ENCODE measurements at regions not wholly inside any gene's neighbourhood (a gene's known extent, or its start where the extent isn't known, plus 50 kb on each side); places are given as distances from the start of the nearest gene placed in this dataset.

DNA sequence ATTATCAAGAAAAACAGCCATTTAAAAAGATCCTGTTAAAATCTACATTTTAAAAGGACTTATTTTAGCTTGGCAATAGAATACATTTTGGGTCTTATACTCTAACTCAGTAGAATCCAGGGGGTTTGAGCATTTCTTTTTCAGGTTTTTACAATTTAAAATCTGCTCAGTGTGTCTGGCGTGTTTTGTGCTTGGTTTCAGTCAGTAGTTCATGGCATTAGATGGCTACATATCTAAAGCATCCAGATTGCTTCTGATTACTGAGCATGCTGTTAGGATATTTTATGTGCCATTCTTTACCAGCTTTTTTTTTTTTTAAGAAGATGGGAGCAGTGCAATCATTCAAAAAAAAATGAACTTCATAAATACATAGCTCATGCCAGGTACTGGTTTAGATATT is 566.1 kb upstream of the LARGE1 start:
- Mint-ChIP-seq H3K27me3 (ENCODE audit: low read depth) (no peaks in the 10 kb centered on the region), H3K27ac (no peak overlapping the region), H3K36me3 (ENCODE audit: low read depth) (no peaks in the 10 kb centered on the region), H3K4me3 (no peak overlapping the region), H3K4me1 (ENCODE audit: low read depth) (no peaks in the 10 kb centered on the region), H3K9me3 (peaks cover 41% of the 10 kb centered on the region)
- DNase-seq (ENCODE audit: low spot score): no peak

DNA sequence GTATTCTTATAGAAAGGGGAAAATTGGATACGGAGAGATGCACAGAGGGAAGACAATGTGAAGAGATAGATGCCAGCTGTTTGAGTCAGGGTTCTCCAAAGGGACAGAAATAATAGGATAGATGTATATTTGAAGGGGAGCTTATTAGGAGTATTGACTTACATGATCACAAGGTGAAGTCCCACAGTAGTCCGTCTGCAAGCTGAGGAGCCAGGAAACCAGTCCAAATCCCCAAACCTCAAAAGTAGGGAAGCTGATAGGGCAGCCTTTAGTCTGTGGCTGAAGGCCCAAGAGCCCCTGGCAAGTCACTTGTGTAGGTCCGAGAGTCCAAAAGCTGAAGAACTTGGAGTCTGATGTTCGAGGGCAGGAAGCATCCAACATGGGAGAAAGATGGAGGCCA is 569.6 kb upstream of the LARGE1 start:
- H3K36me3 Mint-ChIP-seq (ENCODE audit: low read depth): no peaks in the 10 kb centered on the region
- no peaks in the 10 kb centered on the region for H3K4me1 Mint-ChIP-seq (ENCODE audit: low read depth)
- H3K27me3 Mint-ChIP-seq (ENCODE audit: low read depth): no peaks in the 10 kb centered on the region
- peaks cover 49% of the 10 kb centered on the region for H3K9me3 Mint-ChIP-seq
- H3K4me3 Mint-ChIP-seq: no peak overlapping the region
- no peak for DNase-seq (ENCODE audit: low spot score)
- H3K27ac Mint-ChIP-seq: no peak overlapping the region

- no peaks in the 10 kb centered on the region for H3K4me1 Mint-ChIP-seq (ENCODE audit: low read depth)
- H3K27ac Mint-ChIP-seq: no peak overlapping the region
- DNase-seq (ENCODE audit: low spot score): no peak
- peaks cover 46% of the 10 kb centered on the region for H3K9me3 Mint-ChIP-seq
- no peaks in the 10 kb centered on the region for H3K27me3 Mint-ChIP-seq (ENCODE audit: low read depth)
- H3K4me3 Mint-ChIP-seq: no peak overlapping the region
- no peaks in the 10 kb centered on the region for H3K36me3 Mint-ChIP-seq (ENCODE audit: low read depth)
Measured at GRCh38 chr22:34490886-34491285, 570.6 kb upstream of the LARGE1 start.

DNA sequence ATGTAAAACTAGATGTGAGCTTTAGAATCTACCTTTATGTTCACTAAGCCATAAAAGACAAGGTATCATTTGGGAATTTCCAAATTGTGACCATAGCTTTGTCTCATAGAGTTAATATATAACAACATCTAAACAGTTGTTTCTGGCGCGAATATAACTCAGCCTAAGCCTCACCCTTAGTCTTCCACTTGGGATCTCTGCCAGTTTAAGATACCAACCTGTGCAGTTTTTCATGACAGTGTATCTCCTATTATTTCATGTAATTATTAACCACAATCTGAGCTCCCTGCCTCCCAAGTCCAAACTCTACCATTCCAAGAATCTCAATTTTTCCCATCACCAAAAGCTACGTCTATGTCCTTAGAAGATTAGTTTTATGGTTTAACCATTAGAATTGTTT is 572.5 kb upstream of the ISX start:
- H3K4me3 Mint-ChIP-seq: no peak overlapping the region
- DNase-seq (ENCODE audit: low spot score): no peak
- H3K4me1 Mint-ChIP-seq (ENCODE audit: low read depth): no peaks in the 10 kb centered on the region
- no peaks in the 10 kb centered on the region for H3K36me3 Mint-ChIP-seq (ENCODE audit: low read depth)
- H3K27ac Mint-ChIP-seq: no peak overlapping the region
- peaks cover 60% of the 10 kb centered on the region for H3K9me3 Mint-ChIP-seq
- H3K27me3 Mint-ChIP-seq (ENCODE audit: low read depth): no peaks in the 10 kb centered on the region

GRCh38 chr22:34501366-34501965 is 564.5 kb upstream of the ISX start:
- Mint-ChIP-seq H3K36me3 (ENCODE audit: low read depth) (no peaks in the 10 kb centered on the region), H3K9me3 (peaks cover 38% of the 10 kb centered on the region), H3K27ac (no peak overlapping the region), H3K4me1 (ENCODE audit: low read depth) (no peaks in the 10 kb centered on the region), H3K27me3 (ENCODE audit: low read depth) (no peaks in the 10 kb centered on the region), H3K4me3 (no peak overlapping the region)
- DNase-seq (ENCODE audit: low spot score): no peak

GRCh38 chr22:34502821-34503220 is 563.1 kb upstream of the ISX start:
- Mint-ChIP-seq H3K36me3 (ENCODE audit: low read depth) (no peaks in the 10 kb centered on the region), H3K27ac (no peak overlapping the region), H3K4me1 (ENCODE audit: low read depth) (no peaks in the 10 kb centered on the region), H3K9me3 (peaks cover 32% of the 10 kb centered on the region), H3K4me3 (no peak overlapping the region), H3K27me3 (ENCODE audit: low read depth) (no peaks in the 10 kb centered on the region)
- no peak for DNase-seq (ENCODE audit: low spot score)

GRCh38 chr22:34508797-34509196 is 557.2 kb upstream of the ISX start:
- H3K27ac Mint-ChIP-seq: no peak overlapping the region
- no peaks in the 10 kb centered on the region for H3K36me3 Mint-ChIP-seq (ENCODE audit: low read depth)
- DNase-seq (ENCODE audit: low spot score): no peak
- H3K4me3 Mint-ChIP-seq: no peak overlapping the region
- H3K27me3 Mint-ChIP-seq (ENCODE audit: low read depth): no peaks in the 10 kb centered on the region
- H3K9me3 Mint-ChIP-seq: peaks cover 22% of the 10 kb centered on the region
- no peaks in the 10 kb centered on the region for H3K4me1 Mint-ChIP-seq (ENCODE audit: low read depth)

DNA sequence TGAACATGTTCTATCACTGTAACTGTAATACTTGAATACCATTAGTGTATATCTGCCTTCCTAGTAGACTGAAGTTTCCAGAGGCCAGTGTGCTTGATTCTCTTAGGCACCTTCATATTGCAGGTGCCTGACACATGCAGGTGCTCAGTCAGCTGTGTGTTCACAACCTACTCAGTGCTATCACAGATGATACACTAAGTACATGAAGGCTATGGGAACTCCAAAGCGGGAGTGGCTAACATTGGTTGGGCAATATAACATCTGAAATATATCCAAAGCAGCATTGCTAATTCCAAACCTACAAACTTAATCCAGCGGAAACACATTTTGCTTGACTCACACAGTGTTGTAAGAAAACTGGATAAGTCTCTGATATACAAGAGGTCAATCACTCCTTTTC is 539.3 kb upstream of the ISX start:
- Mint-ChIP-seq H3K27me3 (ENCODE audit: low read depth) (no peaks in the 10 kb centered on the region), H3K36me3 (ENCODE audit: low read depth) (no peaks in the 10 kb centered on the region), H3K4me3 (no peak overlapping the region), H3K27ac (no peak overlapping the region), H3K9me3 (peaks cover 14% of the 10 kb centered on the region), H3K4me1 (ENCODE audit: low read depth) (no peaks in the 10 kb centered on the region)
- DNase-seq (ENCODE audit: low spot score): no peak

- Mint-ChIP-seq H3K9me3 (peaks cover 36% of the 10 kb centered on the region), H3K27me3 (ENCODE audit: low read depth) (no peaks in the 10 kb centered on the region), H3K4me3 (no peak overlapping the region), H3K4me1 (ENCODE audit: low read depth) (no peaks in the 10 kb centered on the region), H3K36me3 (ENCODE audit: low read depth) (no peaks in the 10 kb centered on the region), H3K27ac (no peak overlapping the region)
- no peak for DNase-seq (ENCODE audit: low spot score)
Measured at GRCh38 chr22:34534101-34534500, 531.9 kb upstream of the ISX start.

- Mint-ChIP-seq H3K4me1 (ENCODE audit: low read depth) (no peaks in the 10 kb centered on the region), H3K4me3 (no peak overlapping the region), H3K27ac (no peak overlapping the region), H3K27me3 (ENCODE audit: low read depth) (no peaks in the 10 kb centered on the region), H3K36me3 (ENCODE audit: low read depth) (no peaks in the 10 kb centered on the region), H3K9me3 (peaks cover 35% of the 10 kb centered on the region)
- no peak for DNase-seq (ENCODE audit: low spot score)
Measured at GRCh38 chr22:34567367-34567766, 498.6 kb upstream of the ISX start.

- Mint-ChIP-seq H3K4me1 (ENCODE audit: low read depth) (no peaks in the 10 kb centered on the region), H3K36me3 (ENCODE audit: low read depth) (no peaks in the 10 kb centered on the region), H3K9me3 (peaks cover 19% of the 10 kb centered on the region), H3K27me3 (ENCODE audit: low read depth) (no peaks in the 10 kb centered on the region), H3K27ac (no peak overlapping the region), H3K4me3 (no peak overlapping the region)
- DNase-seq (ENCODE audit: low spot score): no peak
Measured at GRCh38 chr22:34570408-34570807, 495.6 kb upstream of the ISX start.

- Mint-ChIP-seq H3K27ac (no peak overlapping the region), H3K4me1 (ENCODE audit: low read depth) (no peaks in the 10 kb centered on the region), H3K4me3 (no peak overlapping the region), H3K36me3 (ENCODE audit: low read depth) (no peaks in the 10 kb centered on the region), H3K9me3 (no peaks in the 10 kb centered on the region), H3K27me3 (ENCODE audit: low read depth) (no peaks in the 10 kb centered on the region)
- no peak for DNase-seq (ENCODE audit: low spot score)
Measured at GRCh38 chr22:34579519-34579918, 486.4 kb upstream of the ISX start.

DNA sequence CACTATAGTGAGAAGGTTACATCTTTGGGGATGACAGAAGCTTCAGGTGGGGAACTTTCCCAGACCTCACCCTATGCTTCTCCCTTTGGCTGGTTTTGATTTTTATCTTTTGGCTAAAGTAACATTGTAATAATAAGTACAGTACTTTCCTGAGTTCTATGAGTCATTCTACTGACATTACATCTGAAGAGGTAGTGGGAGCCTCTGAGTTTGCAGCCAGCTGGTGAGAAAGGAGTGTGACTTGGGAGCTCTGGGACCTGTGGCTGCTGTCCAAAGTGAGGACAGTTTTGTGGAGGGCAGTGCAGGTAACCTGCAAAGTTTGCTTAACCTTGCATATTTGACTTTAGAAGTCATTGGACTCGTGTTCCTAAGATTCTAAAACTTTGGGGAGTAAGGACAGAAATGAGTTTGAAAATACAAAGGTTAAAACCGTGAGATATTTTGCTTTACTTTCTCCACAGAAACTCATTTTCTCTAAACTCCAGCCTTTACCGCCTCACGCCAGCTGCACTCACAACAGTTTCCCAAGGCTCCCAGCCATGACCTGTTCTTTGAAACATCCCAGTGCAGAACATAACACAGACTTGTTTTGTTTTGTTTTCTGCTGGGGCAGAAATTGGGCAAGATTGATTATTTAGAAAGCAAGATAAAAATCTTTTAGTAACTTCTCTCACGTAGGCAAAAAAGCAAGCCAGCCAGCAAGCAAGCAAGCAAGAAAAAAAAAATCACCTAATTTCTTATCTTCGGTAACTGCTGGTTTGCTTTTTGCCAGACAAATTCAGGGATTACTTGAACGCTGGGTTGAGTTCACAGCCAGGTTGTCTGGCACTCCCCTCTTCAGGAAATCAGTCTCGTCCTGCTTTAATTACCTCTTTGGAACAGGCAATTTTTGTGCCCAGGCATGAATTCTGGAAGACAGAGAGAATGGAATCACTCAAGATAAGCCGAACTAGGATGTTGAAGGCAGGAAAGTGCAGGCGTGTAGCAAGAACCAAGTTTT is 478.3 kb upstream of the ISX start:
- Mint-ChIP-seq H3K9me3 (peaks cover 15% of the 10 kb centered on the region), H3K4me1 (ENCODE audit: low read depth) (no peaks in the 10 kb centered on the region)
- DNase-seq (ENCODE audit: low spot score): no peak

GRCh38 chr22:34588871-34589545 is 476.9 kb upstream of the ISX start:
- Mint-ChIP-seq H3K4me3 (no peak overlapping the region), H3K9me3 (peaks cover 15% of the 10 kb centered on the region), H3K27me3 (ENCODE audit: low read depth) (no peaks in the 10 kb centered on the region), H3K4me1 (ENCODE audit: low read depth) (no peaks in the 10 kb centered on the region), H3K36me3 (ENCODE audit: low read depth) (no peaks in the 10 kb centered on the region), H3K27ac (no peak overlapping the region)
- DNase-seq (ENCODE audit: low spot score): no peak

More for the DNA sequence above, 478.3 kb upstream of the ISX start:
- H3K4me3 Mint-ChIP-seq: no peak overlapping the region
- H3K36me3 Mint-ChIP-seq (ENCODE audit: low read depth): no peaks in the 10 kb centered on the region
- H3K27me3 Mint-ChIP-seq (ENCODE audit: low read depth): no peaks in the 10 kb centered on the region
- H3K27ac Mint-ChIP-seq: no peak overlapping the region

Measured in T-helper 2 cell treated with Interferon-gamma antibody and Interleukin-4, amounts not matched to agents 5 μg/mL and 100 μg/mL, for 36 hours (primary cell).